ENCODE measurements at regions not wholly inside any gene's neighbourhood (a gene's known extent, or its start where the extent isn't known, plus 50 kb on each side); places are given as distances from the start of the nearest gene placed in this dataset.

GRCh38 chr9:134259708-134260107 lies 66.5 kb upstream of the RXRA start:
- 93% methylated on average over 14 of the region's 14 CpGs for WGBS
- no peaks in the 10 kb centered on the region for H3K27me3 ChIP-seq (replicated peaks; ENCODE audit: insufficient read depth)
- H3K9me3 ChIP-seq, result no peaks in the 10 kb centered on the region
- no peaks in the 10 kb centered on the region for H3K36me3 ChIP-seq
- TF ChIP-seq, protein P1, sequence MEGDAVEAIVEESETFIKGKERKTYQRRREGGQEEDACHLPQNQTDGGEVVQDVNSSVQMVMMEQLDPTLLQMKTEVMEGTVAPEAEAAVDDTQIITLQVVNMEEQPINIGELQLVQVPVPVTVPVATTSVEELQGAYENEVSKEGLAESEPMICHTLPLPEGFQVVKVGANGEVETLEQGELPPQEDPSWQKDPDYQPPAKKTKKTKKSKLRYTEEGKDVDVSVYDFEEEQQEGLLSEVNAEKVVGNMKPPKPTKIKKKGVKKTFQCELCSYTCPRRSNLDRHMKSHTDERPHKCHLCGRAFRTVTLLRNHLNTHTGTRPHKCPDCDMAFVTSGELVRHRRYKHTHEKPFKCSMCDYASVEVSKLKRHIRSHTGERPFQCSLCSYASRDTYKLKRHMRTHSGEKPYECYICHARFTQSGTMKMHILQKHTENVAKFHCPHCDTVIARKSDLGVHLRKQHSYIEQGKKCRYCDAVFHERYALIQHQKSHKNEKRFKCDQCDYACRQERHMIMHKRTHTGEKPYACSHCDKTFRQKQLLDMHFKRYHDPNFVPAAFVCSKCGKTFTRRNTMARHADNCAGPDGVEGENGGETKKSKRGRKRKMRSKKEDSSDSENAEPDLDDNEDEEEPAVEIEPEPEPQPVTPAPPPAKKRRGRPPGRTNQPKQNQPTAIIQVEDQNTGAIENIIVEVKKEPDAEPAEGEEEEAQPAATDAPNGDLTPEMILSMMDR (IDR thresholded peaks at IDR 0.05), result no peak
- TF ChIP-seq POLR2A (IDR thresholded peaks at IDR 0.05), result no peak
- TF ChIP-seq POLR2AphosphoS5 (IDR thresholded peaks at IDR 0.05), result no peak
- no peaks in the 10 kb centered on the region for H3K4me1 ChIP-seq (replicated peaks)
- no peak overlapping the region for H3K4me3 ChIP-seq
- DNase-seq (ENCODE audit: low spot score), result no peak
- intact Hi-C loops (cut with DNase I), result no loop called here
- H3K27ac ChIP-seq, result no peak overlapping the region

GRCh38 chr9:134260801-134261200 lies 65.5 kb upstream of the RXRA start:
- no peaks in the 10 kb centered on the region for H3K9me3 ChIP-seq
- no peaks in the 10 kb centered on the region for H3K4me1 ChIP-seq (replicated peaks)
- no peak overlapping the region for H3K4me3 ChIP-seq
- TF ChIP-seq, protein P1 (IDR thresholded peaks at IDR 0.05), result no peak
- TF ChIP-seq POLR2AphosphoS5 (IDR thresholded peaks at IDR 0.05), result no peak
- no peak for TF ChIP-seq POLR2A (IDR thresholded peaks at IDR 0.05)
- 92% methylated on average over 16 of the region's 18 CpGs for WGBS
- no peaks in the 10 kb centered on the region for H3K27me3 ChIP-seq (replicated peaks; ENCODE audit: insufficient read depth)
- no peak overlapping the region for H3K27ac ChIP-seq
- intact Hi-C loops (cut with DNase I), result no loop called here
- no peak for DNase-seq (ENCODE audit: low spot score)
- no peaks in the 10 kb centered on the region for H3K36me3 ChIP-seq

DNA sequence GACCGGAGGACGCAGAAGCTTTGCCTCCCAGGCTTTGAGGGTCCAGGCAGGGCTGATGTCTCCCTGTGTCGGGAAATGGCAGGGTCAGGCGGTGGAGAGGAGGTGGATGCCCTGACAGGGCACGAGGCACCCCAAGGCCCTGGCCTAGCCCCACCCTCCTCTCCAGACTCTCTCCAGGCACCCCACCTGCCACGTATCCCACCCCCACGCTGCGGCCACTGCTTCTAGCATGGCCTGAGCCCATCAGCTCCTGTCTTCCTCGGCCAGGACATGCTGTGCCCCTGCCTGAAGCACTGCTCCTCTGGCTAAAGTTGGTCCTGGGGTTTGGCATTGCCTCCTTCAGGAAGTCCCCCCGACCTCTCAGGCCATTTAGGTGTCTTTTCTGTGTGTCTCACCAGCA lies 64.2 kb upstream of the RXRA start:
- DNase-seq (ENCODE audit: low spot score), result no peak
- Histone ChIP-seq H3K36me3 (no peaks in the 10 kb centered on the region), H3K27ac (no peak overlapping the region), H3K27me3 (replicated peaks; ENCODE audit: insufficient read depth) (no peaks in the 10 kb centered on the region), H3K9me3 (no peaks in the 10 kb centered on the region), H3K4me1 (replicated peaks) (no peaks in the 10 kb centered on the region), H3K4me3 (no peak overlapping the region)
- intact Hi-C loops (cut with DNase I), result no loop called here
- TF ChIP-seq POLR2A (IDR thresholded peaks at IDR 0.05), result no peak
- 91% methylated on average over 10 of the region's 10 CpGs for WGBS

GRCh38 chr9:134263596-134263995 lies 62.7 kb upstream of the RXRA start:
- Histone ChIP-seq H3K4me1 (replicated peaks) (no peaks in the 10 kb centered on the region), H3K4me3 (no peak overlapping the region), H3K9me3 (no peaks in the 10 kb centered on the region), H3K36me3 (no peaks in the 10 kb centered on the region), H3K27me3 (replicated peaks; ENCODE audit: insufficient read depth) (no peaks in the 10 kb centered on the region), H3K27ac (no peak overlapping the region)
- intact Hi-C loops (cut with DNase I), result no loop called here
- WGBS, result 14% methylated on average over 11 of the region's 11 CpGs
- DNase-seq (ENCODE audit: low spot score), result no peak
- TF ChIP-seq POLR2A (IDR thresholded peaks at IDR 0.05) (no peak), POLR2AphosphoS5 (IDR thresholded peaks at IDR 0.05) (no peak)
- TF ChIP-seq, protein P1 (IDR thresholded peaks at IDR 0.05), result no peak

- Histone ChIP-seq H3K27me3 (replicated peaks; ENCODE audit: insufficient read depth) (no peaks in the 10 kb centered on the region), H3K9me3 (no peaks in the 10 kb centered on the region), H3K36me3 (no peaks in the 10 kb centered on the region), H3K4me3 (no peak overlapping the region), H3K4me1 (replicated peaks) (no peaks in the 10 kb centered on the region), H3K27ac (no peak overlapping the region)
- intact Hi-C loops (cut with DNase I), result no loop called here
- TF ChIP-seq, protein P1 (IDR thresholded peaks at IDR 0.05), result no peak
- no peak for TF ChIP-seq POLR2AphosphoS5 (IDR thresholded peaks at IDR 0.05)
- TF ChIP-seq POLR2A (IDR thresholded peaks at IDR 0.05), result no peak
- WGBS, result 83% methylated on average over 6 of the region's 11 CpGs
- DNase-seq (ENCODE audit: low spot score), result no peak
These were observed 62.1 kb upstream of the RXRA start for GRCh38 chr9:134264169-134264568.
